Neuronal stem cell (in vitro differentiated cells): ENCODE measurements at regions not wholly inside any gene's neighbourhood (a gene's known extent, or its start where the extent isn't known, plus 50 kb on each side); places are given as distances from the start of the nearest gene placed in this dataset.

ENCODE experiments used
- DNase-seq: peaks from one replicate; pipeline ENCODE4 v3.0.0-alpha.2; 2013; ENCODE audit warnings: low spot score
- H2AFZ ChIP-seq: one replicate; pipeline ENCODE4 v1.6.1; 2013; ENCODE audit warnings: mild to moderate bottlenecking, low read length, inconsistent platforms
- H2AK5ac ChIP-seq: 2 replicates; pipeline ENCODE4 v1.6.1; 2013; ENCODE audit warnings: low read depth, mild to moderate bottlenecking, inconsistent platforms, low read length, moderate library complexity, mixed read lengths
- H2BK120ac ChIP-seq: 2 replicates; pipeline ENCODE4 v1.6.1; 2013; ENCODE audit warnings: low read depth, mild to moderate bottlenecking, inconsistent platforms, low read length, moderate library complexity, mixed read lengths
- H2BK12ac ChIP-seq: one replicate; pipeline ENCODE4 v1.6.1; 2013; ENCODE audit warnings: low read length, inconsistent platforms
- H2BK15ac ChIP-seq: 2 replicates; pipeline ENCODE4 v1.6.1; 2013; ENCODE audit warnings: mild to moderate bottlenecking, low read length, inconsistent platforms, mixed read lengths
- H2BK5ac ChIP-seq: one replicate; pipeline ENCODE4 v1.6.1; 2013; ENCODE audit warnings: inconsistent platforms, mild to moderate bottlenecking, low read length, moderate library complexity
- H3K14ac ChIP-seq: one replicate; pipeline ENCODE4 v1.6.1; 2013; ENCODE audit warnings: low read length, inconsistent platforms
- H3K18ac ChIP-seq: 2 replicates; pipeline ENCODE4 v1.6.1; 2013; ENCODE audit warnings: low read length, inconsistent platforms
- H3K23ac ChIP-seq: 2 replicates; pipeline ENCODE4 v1.6.1; 2013; ENCODE audit warnings: low read depth, mild to moderate bottlenecking, mixed read lengths, low read length, inconsistent platforms; ENCODE audit not compliant: poor library complexity
- H3K27ac ChIP-seq: replicated peaks from 3 replicates; pipeline ENCODE4 v1.5.1; 2013; ENCODE audit warnings: low read length, inconsistent platforms
- H3K27me3 ChIP-seq, 3 experiments: 2 replicates each; pipeline ENCODE4 v1.6.1; 2013; ENCODE audit warnings: low read length in 3 of 3, mild to moderate bottlenecking in 2 of 3, inconsistent platforms in 1 of 3, low read depth in 1 of 3, mixed read lengths in 1 of 3, moderate library complexity in 1 of 3; ENCODE audit not compliant: control insufficient read depth in 3 of 3, insufficient read depth in 3 of 3
- H3K36me3 ChIP-seq, 2 donors: replicated peaks in 1 of 2; 2 replicates each; pipeline ENCODE4 v1.6.1; 2013; ENCODE audit warnings: low read length in 2 of 2; ENCODE audit not compliant: control insufficient read depth in 2 of 2, insufficient read depth in 2 of 2
- H3K4ac ChIP-seq: 2 replicates; pipeline ENCODE4 v1.6.1; 2013; ENCODE audit warnings: inconsistent platforms, mild to moderate bottlenecking, low read length, moderate library complexity
- H3K4me1 ChIP-seq, 2 donors: 1 replicate in 1 of 2; 2 replicates in 1 of 2; pipeline ENCODE4 v1.6.1; 2013; ENCODE audit warnings: low read length in 2 of 2, low read depth in 1 of 2; ENCODE audit not compliant: control insufficient read depth in 2 of 2, insufficient read depth in 1 of 2
- H3K4me2 ChIP-seq: one replicate; pipeline ENCODE4 v1.6.1; 2013; ENCODE audit warnings: mild to moderate bottlenecking, low read length, inconsistent platforms; ENCODE audit not compliant: insufficient read depth, poor library complexity, severe bottlenecking
- H3K4me3 ChIP-seq, 2 donors: 2 replicates each; pipeline ENCODE4 v1.5.1; 2013; ENCODE audit warnings: low read length in 2 of 2, mild to moderate bottlenecking in 2 of 2, inconsistent platforms in 1 of 2, moderate library complexity in 1 of 2
- H3K79me1 ChIP-seq: one replicate; pipeline ENCODE4 v1.6.1; 2013; ENCODE audit warnings: low read depth, mild to moderate bottlenecking, inconsistent platforms, low read length, moderate library complexity
- H3K9ac ChIP-seq: one replicate; pipeline ENCODE4 v1.6.1; 2013; ENCODE audit warnings: mild to moderate bottlenecking, low read depth, low read length, inconsistent platforms; ENCODE audit not compliant: poor library complexity
- H3K9me3 ChIP-seq, 2 donors: replicated peaks in 1 of 2; 2 replicates each; pipeline versions ENCODE3 to v1.6.1; 2013; ENCODE audit warnings: low read length in 2 of 2, mild to moderate bottlenecking in 2 of 2, inconsistent platforms in 1 of 2, low read depth in 1 of 2, mixed read lengths in 1 of 2, moderate library complexity in 1 of 2; ENCODE audit not compliant: control insufficient read depth in 2 of 2, insufficient read depth in 1 of 2
- H4K8ac ChIP-seq: one replicate; pipeline ENCODE4 v1.6.1; 2013; ENCODE audit warnings: low read depth, mild to moderate bottlenecking, inconsistent platforms, low read length, moderate library complexity
- H4K91ac ChIP-seq: one replicate; pipeline ENCODE4 v1.6.1; 2013; ENCODE audit warnings: low read length, low read depth, mild to moderate bottlenecking, inconsistent platforms; ENCODE audit not compliant: poor library complexity
- whole genome bisulfite sequencing, 2 donors: extraction: QIAGEN DNeasy Blood & Tissue Kit; methylation state at CpG; one replicate each; pipeline ENCODE4 v1.1.7; 2013; ENCODE audit warnings: missing lambda C conversion rate in 2 of 2, mixed read lengths in 1 of 2; ENCODE audit not compliant: insufficient read length in 2 of 2, insufficient replicate concordance in 1 of 2; ENCODE audit errors: extremely low coverage in 2 of 2; 5-methylcytosine and 5-hydroxymethylcytosine counted together

DNA sequence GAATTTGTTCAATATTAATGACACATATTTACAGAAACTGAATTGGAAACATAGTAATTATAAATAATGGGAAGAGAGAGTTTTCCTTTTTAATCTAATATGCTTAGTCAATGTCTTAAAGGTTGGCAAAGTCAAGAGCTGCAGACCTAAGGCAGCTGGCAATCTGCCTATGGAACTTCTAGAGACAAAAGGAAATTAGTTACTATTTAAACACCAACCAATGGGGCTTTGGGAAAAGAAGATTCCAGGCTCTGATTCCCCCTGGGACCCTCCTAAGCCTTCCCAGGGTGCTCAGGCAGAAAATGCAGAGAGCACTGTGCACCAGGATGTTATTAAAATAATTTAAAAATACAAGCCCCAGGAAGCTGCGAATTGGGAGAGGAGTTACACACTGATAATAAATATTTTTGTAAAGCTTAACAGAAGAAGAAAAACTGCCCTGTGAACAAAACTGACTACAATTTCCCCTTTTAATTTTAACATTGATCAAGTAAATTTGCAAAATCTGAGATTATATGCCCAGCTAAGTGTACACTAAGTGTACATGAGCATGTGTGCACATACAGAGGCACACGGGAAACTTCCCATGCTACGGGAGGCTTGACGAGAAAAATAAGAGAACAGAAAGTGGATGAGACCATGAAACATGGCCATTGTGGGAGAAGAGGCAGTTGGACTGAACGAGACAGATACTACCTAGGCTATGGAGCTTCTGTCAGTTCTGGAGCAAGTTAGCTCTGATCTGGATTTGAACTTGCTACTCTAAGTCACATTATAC, 77.4 kb upstream of the ADAMTS16 start:
- Histone ChIP-seq H3K14ac (no peak overlapping the region), H2BK120ac (no peak overlapping the region), H3K9ac (no peak overlapping the region), H2AFZ (no peak overlapping the region), H3K18ac (no peak overlapping the region), H4K8ac (no peak overlapping the region), H3K36me3 (no peaks in the 10 kb centered on the region), H2BK12ac (no peak overlapping the region), H2BK15ac (no peak overlapping the region), H3K27me3 (no peaks in the 10 kb centered on the region), H2AK5ac (no peak overlapping the region), H3K4me1 (no peaks in the 10 kb centered on the region), H3K4me2 (no peak overlapping the region), H4K91ac (no peak overlapping the region), H3K79me1 (no peaks in the 10 kb centered on the region), H3K23ac (no peak overlapping the region), H3K27ac (no peak overlapping the region), H3K4me3 (no peak overlapping the region), H2BK5ac (no peak overlapping the region), H3K4ac (no peak overlapping the region), H3K9me3 (no peaks in the 10 kb centered on the region)
- no peak for DNase-seq
- WGBS, 2 donors: no CpG with 5 or more reads among the region's 5 CpGs

DNA sequence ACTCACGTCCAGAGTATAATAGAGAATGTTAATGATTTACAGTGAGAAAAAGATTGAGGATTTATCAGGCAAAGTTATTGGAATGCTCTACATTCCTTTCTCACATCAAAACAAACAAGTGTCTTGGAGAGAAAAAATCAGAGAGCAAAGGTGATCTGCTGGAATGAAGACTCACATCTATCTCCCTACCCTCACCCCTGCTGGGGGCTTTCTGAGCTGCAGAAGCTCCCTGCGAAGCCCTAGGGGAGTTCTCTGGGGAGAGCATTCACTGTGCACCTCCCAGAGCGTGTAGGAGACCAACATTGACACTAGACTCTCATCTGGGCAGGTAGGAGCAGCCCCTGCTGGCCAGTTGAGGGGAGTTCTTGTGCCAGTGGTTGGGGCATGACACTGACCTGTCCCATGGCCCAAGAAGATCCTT, 76.6 kb upstream of the ADAMTS16 start:
- H3K4me1 ChIP-seq: no peaks in the 10 kb centered on the region
- H3K9ac ChIP-seq: no peak overlapping the region
- H2BK120ac ChIP-seq: no peak overlapping the region
- DNase-seq: no peak
- no peak overlapping the region for H2BK5ac ChIP-seq
- no peak overlapping the region for H3K4me2 ChIP-seq
- no peak overlapping the region for H3K23ac ChIP-seq
- no peak overlapping the region for H3K14ac ChIP-seq
- H3K18ac ChIP-seq: no peak overlapping the region
- no peak overlapping the region for H3K27ac ChIP-seq
- no peak overlapping the region for H4K8ac ChIP-seq
- H2BK12ac ChIP-seq: no peak overlapping the region
- no peak overlapping the region for H4K91ac ChIP-seq
- H3K4ac ChIP-seq: no peak overlapping the region
- no peak overlapping the region for H2BK15ac ChIP-seq
- H3K79me1 ChIP-seq: no peaks in the 10 kb centered on the region
- H2AFZ ChIP-seq: no peak overlapping the region
- H3K27me3 ChIP-seq: no peaks in the 10 kb centered on the region
- no peak overlapping the region for H3K4me3 ChIP-seq
- no peaks in the 10 kb centered on the region for H3K36me3 ChIP-seq
- H2AK5ac ChIP-seq: no peak overlapping the region
- H3K9me3 ChIP-seq: no peaks in the 10 kb centered on the region
- WGBS, 2 donors: no CpG with 5 or more reads among the region's 3 CpGs

DNA sequence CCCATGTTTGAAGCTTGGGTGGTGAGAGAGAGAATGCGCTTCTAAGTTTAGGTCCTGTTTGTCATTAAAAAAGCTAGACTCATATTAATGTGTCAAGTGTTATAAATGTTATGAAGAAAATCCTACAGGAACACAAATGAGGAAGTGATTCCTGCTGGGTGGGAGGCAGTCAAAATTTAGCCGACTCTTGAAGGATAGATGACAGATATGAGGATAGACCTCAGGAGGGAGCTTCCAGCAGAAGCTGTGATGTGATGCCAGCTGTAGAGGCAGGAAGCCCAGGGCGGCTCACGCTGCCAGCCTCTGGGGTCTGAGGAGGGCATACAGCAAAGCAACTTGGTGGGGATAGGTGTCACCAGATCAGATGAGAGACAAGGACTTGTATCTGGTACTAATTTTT, 74.7 kb upstream of the ADAMTS16 start:
- Histone ChIP-seq H3K4me3 (no peak overlapping the region), H2BK5ac (no peak overlapping the region), H3K18ac (no peak overlapping the region), H3K4me1 (no peaks in the 10 kb centered on the region), H3K23ac (no peak overlapping the region), H4K91ac (no peak overlapping the region), H3K4me2 (no peak overlapping the region), H3K9ac (no peak overlapping the region), H4K8ac (no peak overlapping the region), H2BK15ac (no peak overlapping the region), H2BK12ac (no peak overlapping the region), H3K27me3 (no peaks in the 10 kb centered on the region), H3K9me3 (no peaks in the 10 kb centered on the region), H3K36me3 (no peaks in the 10 kb centered on the region), H3K79me1 (no peaks in the 10 kb centered on the region), H3K27ac (no peak overlapping the region), H2AK5ac (no peak overlapping the region), H3K4ac (no peak overlapping the region), H2BK120ac (no peak overlapping the region), H2AFZ (no peak overlapping the region), H3K14ac (no peak overlapping the region)
- WGBS, 2 donors: no CpG with 5 or more reads among the region's 4 CpGs
- DNase-seq: no peak

DNA sequence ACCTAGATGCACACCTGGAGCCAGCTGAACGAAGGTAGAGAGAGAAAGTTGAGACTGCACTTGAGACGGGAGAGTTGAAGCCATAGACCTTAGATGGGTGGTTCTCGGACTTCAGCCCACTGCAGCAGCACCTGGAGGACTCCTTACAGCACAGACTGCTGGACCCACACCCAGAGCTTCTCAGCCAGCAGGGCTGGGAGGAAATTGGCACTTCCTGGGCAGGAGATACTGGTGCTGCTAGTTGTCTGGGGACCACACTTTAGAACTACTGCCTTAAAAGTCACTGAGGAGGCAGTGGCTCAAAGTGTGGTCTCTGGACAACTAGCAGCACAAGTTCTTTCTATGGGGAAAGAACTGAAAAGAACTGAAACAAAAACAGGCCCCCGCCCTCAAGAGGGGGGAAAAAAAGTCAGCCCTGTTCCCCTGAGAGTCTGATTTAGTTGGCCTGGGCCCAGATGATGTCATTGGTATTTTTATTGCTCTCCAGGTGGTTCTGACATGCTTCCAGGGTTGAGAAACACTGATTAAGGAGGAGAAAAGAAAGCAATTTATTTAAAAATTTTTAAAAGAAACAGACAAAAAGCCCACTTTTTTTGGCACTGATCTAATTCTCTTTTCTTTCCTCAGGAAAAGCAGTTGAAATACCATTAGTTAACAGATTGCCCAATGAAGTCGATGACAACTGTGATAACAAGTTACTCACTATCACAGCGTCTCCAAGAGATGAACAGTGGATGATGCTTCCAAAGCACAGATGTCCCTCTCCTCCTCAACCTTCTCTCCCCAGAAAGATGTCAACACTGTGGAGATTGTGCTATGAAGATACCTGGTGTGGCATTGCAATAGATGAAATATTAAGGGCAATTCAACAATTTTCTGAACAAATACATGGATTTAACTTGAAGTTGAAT, 73.6 kb upstream of the ADAMTS16 start:
- Histone ChIP-seq H3K4me1 (no peaks in the 10 kb centered on the region), H4K91ac (no peak overlapping the region), H3K9me3 (no peaks in the 10 kb centered on the region), H4K8ac (no peak overlapping the region), H3K4ac (no peak overlapping the region), H3K4me3 (no peak overlapping the region), H3K9ac (no peak overlapping the region), H2AFZ (no peak overlapping the region), H2AK5ac (no peak overlapping the region), H3K23ac (no peak overlapping the region), H2BK15ac (no peak overlapping the region), H3K18ac (no peak overlapping the region), H2BK5ac (no peak overlapping the region), H2BK12ac (no peak overlapping the region), H2BK120ac (no peak overlapping the region), H3K4me2 (no peak overlapping the region), H3K27me3 (no peaks in the 10 kb centered on the region), H3K14ac (no peak overlapping the region), H3K36me3 (no peaks in the 10 kb centered on the region), H3K27ac (no peak overlapping the region), H3K79me1 (no peaks in the 10 kb centered on the region)
- WGBS, 2 donors: no CpG with 5 or more reads among the region's 6 CpGs
- no peak for DNase-seq
